CD4-positive, alpha-beta T cell treated with Interleukin-15 for 1 hour (primary cell): ENCODE measurements at regions not wholly inside any gene's neighbourhood (a gene's known extent, or its start where the extent isn't known, plus 50 kb on each side); places are given as distances from the start of the nearest gene placed in this dataset.
"Not testable (repeated sequence)": the region's sequence is repeated elsewhere in the genome, so short reads cannot be mapped to it uniquely, and the experiment has no call there.

Experiments
- DNase-seq: peaks from one replicate; pipeline ENCODE4 v3.0.0-alpha.2; 2020

DNA sequence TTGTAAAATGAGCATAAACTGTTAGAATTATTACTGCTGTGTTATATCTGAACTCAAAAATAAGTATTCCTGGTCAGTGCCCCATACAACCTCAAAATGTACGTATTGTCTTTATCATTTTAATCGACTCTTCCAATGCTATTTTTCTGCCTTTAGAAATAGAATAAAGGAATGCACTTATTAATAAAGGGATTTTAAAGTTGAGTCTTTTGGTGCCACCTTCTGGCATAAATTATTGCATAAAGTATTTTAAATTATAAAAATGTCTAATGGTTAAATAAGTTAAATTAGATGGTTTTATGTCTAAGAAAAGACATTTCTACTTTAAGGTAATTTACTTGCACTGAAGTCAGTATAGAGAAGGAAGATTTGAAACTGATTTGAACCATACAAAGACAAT, 424.0 kb upstream of the NDST4 start:
- DNase-seq = no peak

DNA sequence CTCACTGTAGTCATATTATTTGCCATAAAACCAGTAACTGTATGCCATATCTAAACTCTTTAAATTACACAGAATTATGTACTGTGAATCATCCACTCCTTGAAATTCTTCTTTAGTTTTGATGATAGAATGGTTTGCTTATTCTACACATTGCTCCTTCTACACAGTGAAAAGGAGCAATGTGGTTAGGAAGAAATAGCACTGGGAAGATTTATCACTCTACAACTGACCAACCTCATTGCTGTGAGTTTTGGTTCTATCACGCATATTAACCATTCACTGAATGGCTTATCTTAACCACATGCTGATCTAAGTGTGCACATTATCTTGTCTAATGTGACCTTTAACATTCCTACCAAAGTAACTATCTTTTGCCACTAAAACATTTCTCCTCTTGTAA, 415.7 kb upstream of the NDST4 start:
- DNase-seq = no peak

DNA sequence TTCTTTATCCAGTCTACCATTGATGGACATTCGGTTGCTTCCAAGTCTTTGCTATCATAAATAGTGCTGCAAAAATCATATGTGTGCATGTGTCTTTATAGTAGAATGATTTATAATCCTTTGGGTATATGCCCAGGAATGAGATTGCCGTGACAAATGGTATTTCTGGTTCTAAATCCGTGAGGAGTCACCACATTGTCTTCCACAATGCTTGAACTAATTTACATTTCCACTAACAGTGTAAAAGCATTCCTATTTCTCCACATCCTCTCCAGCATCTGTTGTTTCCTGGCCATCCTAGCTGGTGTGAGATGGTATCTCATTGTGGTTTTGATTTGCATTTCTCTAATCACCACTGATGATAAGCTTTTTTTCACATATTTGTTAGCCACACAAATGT, 406.1 kb upstream of the NDST4 start:
- not testable (repeated sequence) for DNase-seq

DNA sequence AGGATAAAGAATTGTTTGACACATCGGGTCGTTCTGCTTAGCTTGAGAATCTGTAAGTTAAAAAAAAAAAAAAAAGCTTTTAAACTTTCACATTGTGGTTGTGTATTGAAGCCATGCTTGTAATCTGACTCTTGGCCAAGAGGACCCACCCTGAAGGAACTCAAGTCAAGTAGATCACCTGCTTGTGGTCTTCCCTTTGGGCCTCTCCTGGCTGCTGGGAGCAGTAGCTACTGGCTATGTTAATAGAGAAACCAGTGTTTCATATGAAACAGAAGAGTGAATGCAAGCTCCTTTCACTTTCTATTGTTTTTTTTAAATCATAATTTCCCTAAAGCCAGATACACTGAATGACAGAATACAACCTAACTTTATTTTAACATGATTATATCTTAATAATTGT, 402.4 kb upstream of the NDST4 start:
- no peak for DNase-seq

DNA sequence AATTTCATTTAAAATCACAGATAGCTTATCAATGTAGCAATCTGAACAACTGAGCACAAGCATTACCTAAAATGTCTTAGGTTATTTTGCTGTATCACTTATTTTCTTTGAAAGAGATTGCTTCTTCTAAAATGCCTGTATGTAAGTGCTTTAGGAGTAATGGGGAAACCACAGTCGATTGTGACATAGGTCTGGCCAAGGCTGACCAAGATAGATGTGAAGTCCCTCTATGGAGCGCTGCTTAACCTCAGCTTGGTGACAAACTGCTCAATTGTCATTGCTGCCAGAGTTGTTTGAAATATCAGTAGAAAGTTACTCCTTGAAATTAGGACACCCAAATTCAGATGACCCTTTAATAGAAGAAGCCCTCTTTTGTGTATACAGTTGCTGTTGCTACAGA, 401.9 kb upstream of the NDST4 start:
- DNase-seq = no peak

DNA sequence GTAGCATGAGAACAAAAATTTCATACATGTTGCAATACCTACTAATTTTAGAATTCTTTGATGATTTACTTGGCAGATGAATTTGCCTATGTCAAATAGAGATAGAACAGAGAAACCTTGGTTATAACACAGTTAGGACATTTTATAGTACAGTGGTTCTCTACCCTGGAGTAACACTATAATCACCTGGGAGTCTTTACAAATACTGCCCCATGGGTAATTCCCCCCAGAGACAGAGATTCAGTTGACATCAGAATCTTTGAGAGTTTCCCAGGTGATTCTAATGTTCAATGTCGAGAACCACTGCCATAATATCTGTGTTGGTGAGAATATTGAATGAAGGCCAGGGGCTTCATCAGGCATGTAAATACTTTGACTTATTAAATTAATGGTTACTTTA, 401.3 kb upstream of the NDST4 start:
- DNase-seq = no peak

DNA sequence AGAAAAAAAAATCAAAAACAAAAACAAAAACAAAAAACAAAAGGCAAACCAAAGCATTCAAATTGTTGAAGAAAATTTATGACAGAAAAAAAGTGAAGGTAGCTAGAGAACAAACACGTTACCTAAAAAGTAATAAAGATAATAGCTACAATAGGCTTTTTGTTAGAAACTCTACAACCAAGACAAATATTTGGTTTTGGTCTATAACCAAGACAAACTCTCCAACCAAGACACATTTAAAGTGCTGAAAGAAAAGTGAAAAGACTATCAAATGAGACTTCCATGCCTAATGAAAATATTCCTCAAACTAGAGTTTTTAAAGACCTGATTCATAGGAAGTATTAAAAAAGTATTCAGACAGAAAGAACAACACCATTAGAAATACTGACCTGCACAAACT, 391.9 kb upstream of the NDST4 start:
- no peak for DNase-seq

DNA sequence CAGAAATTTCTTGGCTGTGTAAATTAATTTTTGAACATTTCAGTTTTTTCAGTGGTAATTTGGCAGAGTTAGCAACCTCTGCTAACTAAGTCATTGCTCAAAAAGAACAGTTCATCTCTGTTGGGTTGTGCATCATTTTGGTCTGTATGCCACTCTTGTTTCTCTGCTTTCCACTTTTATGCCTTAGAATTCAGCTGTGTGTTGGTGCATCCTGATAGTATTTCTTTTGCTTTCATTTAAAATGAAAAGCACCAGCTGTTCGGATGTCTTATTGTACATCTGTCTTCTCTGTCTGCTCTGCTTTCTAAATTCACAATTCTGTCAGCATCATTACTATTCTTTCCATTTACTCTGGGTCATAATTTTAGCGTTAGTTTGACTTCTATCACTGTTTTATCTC, 388.2 kb upstream of the NDST4 start:
- DNase-seq = no peak

DNA sequence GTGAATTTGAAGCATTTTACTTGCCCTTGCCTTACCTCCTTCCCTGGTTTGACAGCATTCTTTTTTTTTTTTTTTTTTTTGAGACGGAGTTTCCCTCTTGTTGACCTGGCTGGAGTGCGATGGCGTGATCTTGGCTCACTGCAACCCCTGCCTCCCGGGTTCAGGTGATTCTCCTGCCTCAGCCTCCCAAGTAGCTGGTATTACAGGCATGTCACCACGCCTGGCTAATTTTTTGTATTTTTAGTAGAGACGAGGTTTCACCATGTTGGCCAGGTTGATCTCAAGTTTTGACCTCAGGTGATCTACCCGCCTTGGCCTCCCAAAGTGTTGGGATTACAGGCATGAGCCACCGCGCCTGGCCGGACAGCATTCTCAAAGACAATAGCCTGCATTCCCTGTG, 380.4 kb upstream of the NDST4 start:
- DNase-seq = not testable (repeated sequence)

DNA sequence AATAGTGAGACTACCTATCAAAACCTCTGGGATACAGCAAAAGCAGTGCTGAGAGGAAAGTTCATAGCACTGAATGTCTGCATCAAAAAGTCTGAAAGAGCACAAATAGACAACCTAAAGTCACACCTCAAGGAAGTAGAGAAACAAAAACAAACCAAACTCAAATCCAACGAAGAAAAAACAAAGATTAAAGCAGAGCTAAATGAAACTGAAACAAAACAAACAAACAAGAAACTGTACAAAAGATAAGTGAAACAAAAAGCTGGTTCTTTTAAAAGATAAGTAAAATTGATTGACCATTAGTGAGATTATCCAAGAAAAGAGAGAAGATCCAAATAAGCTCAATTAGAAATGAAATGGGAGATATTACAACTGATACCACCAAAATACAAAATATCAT, 378.3 kb upstream of the NDST4 start:
- DNase-seq = no peak

DNA sequence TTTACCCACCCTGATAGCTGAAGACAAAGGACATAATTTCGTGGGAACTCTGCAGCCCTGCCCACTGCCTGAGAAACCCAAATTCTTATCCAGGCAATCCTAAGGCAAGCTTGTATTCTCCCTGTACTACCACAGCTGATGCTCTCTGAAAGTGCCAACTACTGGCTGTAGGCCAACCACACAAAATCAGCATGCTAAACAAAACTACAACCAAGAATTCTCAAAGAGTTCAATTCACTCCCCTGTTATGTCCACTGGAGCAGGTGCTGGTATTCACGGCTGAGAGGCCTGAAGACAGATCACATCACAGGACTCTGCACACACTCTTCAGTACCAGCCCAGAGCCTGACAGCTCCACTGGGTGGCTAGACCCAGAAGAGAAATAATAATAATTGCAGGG, 375.9 kb upstream of the NDST4 start:
- DNase-seq = no peak

DNA sequence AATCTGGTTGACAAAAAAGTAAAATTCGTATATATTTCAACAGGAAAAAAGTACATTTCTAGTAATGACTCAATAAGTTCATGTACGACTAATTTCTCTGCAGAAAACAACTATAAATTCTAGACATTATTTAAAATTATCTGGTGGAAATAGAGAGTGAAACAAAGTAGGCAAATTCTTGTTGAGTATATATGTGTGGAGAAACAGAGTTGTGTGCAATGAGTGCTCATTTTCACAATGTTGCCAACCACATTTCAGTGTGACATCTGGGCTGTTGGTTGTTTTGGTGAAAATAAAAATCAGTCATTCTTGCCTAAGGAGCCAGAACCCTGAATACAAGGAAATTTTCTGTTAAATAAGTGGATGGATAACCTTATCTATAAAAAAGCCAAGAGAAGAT, 372.0 kb upstream of the NDST4 start:
- no peak for DNase-seq

DNA sequence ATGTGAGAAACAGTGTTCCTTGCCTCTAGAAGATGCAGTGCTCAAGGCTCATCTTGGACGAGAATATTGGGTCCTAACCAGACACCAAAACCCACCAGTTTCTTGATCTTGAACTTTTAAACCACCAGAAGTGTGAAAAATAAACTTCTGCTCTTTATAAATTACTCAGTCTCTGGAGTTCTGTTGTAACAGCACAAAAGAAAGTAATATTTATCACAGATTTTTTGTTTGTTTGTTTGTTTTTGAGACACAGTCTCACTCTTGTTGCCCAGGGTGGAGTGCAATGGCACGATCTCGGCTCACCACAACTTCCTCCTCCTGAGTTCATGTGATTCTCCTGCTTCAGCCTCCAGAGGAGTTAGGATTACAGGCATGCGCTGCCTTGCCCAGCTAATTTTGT, 371.1 kb upstream of the NDST4 start:
- no peak for DNase-seq

DNA sequence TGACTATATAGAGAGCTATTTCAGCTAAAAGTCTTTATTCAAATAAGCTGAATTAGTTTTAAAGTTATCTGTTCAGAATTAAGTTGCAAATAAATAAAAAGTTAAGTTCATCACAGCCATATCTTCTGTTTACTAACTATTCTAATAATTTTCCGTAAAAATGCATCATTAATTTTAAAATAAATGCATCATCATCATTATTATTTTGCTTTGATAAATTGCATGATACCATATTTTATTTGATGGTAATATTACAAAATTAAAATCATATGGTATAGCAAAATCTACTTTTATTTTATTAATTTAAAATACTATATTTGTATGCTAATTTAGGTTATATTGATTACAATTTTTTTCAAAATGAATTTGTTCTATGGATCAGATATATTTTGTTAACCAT, 357.3 kb upstream of the NDST4 start:
- no peak for DNase-seq

DNA sequence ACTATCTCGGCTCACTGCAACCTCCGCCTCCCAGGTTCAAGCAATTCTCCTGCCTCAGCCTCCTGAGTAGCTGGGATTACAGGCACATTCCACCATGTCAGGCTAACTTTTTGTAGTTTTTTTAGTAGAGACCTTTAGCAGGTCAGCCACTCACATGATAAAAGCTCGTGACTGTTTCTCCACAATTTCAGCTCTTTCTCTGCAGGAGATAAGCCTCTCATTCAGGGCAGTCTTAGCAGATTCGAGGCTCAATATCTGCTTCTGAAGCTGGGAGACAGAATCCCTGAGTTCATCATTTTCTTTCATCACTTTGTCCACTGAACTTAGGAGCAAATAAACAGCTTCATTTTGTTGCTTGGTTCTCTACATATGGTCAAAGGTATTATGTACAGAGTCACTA, 345.9 kb upstream of the NDST4 start:
- not testable (repeated sequence) for DNase-seq

DNA sequence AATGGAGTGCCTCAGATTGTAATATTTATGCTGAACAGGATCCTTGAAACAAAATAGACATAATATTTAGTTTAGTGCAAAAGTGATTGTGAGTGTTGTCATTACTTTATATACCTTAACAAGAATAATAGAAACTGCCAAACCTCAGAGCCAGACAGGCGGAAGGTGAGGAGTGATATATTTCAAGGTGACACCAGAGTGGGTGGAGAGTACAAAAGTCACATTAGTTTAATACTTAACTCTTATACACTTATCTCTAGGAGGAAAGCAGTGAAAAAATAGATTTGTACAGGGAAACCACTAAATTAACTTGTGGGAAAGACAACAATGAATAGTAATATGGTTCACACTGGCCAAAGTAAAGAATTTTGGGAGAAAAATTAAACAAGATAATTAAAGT, 342.8 kb upstream of the NDST4 start:
- no peak for DNase-seq

DNA sequence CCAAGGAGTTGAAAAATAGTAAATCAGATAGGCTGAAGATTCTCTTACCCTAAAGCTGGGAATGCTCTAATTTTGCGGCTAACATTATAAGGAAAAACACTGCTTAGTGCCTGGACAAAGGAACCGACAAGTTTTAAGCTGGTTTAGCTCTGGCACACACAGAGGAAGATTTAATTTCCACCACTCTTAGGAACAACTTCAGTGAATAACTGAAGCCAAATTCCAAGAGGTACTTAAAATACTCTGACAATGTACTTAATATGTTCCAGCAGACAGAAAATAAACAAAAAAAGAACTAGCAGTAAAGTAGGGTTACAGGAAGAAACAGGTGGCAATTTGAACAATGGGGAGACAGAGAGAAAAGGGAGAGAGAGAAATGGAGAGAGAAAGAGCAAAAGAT, 340.8 kb upstream of the NDST4 start:
- no peak for DNase-seq

DNA sequence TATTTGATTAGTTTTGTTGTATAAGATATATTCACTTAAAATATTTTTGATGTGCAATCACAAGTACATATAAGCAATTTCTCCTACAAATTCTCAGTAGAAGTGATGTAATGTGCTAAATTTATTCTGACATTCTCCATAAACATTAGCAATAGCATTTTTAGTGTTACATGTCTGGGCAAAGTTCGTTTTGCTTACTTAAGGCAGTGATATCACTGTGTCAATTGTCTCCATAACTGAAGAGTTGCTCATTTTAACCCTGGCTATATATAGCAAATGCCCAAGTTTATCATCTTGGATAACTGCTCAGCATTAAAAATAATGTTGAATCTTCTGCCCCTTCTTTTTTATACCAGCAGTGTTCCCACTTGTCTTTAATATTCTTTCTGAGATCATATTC, 340.0 kb upstream of the NDST4 start:
- no peak for DNase-seq

DNA sequence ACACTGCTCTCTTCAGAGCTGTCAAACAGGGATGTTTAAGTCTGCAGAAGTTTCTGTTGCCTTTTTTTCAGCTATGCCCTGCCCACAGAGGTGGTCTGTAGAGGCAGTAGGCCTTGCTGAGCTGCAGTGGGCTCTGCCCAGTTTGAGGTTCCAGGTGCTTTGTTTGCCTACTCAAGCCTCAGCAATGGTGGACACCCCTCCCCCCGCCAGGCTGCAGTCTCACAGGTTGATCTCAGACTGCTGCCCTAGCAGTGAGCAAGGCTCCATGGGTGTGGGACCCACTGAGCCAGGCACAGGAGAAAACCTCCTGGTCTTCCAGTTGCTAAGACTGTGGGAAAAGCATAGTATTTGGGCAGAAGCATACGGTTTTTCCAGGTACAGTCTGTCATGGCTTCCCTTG, 338.8 kb upstream of the NDST4 start:
- DNase-seq = not testable (repeated sequence)

DNA sequence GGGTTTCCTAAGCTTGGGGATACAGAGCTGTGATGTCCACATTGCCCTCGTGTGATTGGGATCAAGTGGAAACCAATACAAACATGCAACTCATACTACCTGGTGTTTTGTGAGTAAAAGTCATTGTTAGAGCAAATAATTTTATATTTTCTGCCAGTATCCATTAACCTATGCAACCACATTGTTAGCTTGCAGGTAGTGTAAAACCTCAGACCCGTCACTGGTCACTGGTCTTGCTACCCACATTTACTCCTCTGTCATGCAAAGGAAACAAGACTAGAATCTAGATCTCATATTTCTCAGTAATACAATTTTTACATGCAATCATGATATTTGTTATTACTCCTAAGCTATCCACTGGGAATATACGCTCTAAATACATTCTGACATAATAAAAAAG, 324.3 kb upstream of the NDST4 start:
- DNase-seq = no peak

DNA sequence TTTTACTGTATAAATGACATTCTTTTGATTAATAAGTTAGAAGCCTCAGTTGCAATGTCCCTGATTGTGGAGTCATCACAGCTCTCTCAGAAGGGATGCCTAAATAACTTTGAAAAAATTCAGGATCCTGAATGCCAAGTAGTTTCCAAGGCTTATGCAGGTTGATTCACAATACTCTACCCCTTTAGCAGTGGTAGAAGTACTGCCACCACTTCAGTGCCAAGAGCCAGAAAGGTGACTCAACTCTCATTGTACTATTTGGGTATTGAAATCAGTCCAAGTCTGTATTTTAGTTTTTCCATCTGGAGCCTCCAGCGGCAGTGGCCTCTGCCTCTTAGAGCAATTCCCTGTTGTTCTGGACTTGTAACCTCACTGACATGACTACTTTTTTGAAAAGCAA, 320.1 kb upstream of the NDST4 start:
- DNase-seq = no peak

DNA sequence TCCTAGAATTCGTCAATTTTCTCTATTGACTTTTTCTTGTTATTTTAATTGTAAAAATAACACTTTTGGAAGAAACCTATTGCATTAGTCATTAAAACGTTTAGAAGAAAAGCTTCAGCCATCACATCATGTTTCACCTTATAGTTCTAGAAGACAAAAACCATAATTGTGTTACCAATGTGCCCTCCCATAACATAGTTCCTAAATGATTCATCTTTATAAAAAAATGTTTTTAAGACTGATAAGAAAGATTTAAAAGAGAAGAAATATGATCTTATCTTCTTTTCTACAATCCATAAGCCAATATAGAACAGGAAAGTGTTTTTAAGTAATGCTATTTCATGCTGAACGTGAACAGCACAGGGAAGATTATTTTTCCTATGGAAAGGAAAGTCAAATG, 316.6 kb upstream of the NDST4 start:
- no peak for DNase-seq

DNA sequence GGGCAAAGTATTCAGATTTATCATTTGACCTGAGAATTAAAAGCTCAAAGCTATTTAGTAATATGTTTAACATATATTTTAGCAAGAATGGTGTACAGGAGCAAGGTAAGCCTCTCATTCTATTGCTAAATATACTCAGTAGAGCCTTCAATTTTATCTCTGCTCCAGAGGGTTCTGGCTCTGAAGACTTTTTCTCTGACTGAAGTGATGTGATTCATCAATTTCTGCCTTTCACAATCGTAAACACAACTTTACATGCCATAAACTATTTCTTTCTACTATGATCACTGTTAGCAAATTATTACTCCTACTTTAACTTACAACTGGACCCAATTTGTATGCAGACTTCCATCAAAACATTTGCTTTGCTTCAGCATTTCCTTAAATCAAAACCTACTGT, 315.0 kb upstream of the NDST4 start:
- DNase-seq = no peak

DNA sequence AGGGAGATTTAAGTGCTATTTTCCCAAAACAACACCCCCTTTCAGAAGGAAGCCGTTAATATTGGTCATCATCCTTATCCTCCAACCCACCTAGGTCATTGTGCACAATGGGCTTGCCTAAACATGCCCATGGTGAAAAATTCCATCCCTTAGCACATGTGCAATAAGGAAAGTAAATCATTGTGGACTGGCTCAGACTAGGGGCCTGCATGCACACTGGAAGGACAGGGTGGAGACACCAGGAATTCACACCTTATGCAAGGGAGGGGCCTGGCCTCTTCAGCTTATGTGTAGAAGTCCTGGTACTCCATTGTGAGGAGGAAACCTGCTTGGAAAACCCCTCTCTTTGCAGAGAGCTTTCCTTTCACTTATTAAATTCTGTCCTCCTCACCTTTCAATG, 311.4 kb upstream of the NDST4 start:
- no peak for DNase-seq

DNA sequence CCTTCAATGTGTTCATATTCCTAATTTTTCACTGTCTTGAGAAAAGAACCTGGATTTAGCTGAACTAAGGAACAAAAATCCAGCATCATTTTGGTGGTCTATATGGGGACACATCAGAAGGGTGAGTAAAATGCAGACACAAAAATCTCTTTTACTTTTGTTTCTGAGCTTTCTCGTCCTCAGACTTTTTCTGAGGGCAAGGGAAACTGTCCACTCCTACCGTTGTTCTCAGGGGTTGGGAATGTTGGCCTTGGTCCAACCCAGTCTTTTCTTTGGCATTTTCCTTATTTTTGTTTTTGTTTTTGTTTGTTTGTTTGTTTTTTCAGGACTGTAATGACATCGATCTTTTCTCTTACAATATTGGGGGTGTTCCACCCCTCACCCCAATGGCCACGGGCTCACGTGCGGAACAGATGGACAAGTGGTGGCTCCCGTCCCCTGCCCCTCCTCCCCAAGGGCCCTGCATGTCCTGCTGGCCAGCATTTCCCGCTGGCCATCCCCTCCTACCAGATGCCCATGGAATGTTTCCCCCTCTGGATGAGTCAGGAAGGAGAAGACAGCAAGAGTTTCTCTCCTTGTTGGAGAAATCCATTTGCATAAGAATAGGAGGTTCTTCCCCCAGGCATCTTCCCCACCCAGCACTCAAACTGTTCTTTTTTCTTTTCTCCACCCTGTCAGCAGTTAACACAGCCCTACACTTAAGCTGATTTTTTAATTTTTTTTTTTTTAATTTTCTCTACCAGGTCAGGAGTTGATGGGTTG, 305.4 kb upstream of the NDST4 start:
- DNase-seq = no peak

DNA sequence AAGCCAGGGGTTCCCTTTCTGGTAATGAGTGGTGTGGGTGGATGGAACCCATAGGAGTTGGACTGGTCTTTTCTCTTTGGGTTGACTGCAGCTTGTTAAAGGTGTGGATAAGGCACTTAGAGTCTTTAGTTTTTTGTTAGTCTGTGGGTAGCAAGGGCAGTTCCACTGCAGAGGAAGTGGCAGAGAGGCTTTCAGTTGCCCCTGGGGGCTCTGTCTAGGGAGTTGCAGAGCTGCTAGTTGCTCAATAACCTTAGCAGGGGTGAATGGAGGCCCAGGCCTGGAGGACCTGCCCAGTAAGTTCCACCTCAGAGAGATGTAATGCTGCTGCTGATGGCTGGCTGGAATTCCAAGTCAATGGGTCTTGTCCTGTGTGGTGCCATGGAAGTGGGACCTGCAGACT, 282.6 kb upstream of the NDST4 start:
- DNase-seq = no peak
